ENCODE measurements at regions not wholly inside any gene's neighbourhood (a gene's known extent, or its start where the extent isn't known, plus 50 kb on each side); places are given as distances from the start of the nearest gene placed in this dataset.

DNA sequence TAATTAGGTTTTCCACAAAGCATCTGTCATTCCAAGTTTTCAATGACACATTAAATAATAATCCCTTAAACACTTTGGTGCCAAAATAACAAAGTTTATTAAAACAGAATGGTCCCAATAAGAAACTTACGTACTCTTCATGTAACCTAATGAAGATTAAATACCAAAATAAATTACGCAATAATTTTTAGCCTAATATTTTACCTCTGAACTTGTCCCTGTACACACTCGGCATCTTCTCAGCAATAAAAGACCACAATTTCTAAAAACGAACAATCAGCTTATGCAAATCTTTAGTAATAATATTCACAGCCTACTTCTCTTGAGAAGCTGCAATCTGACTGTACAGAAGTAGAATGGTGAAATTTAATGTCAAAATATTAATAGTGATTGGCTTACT is 163.6 kb downstream of the ZDHHC21 start:
- no peak for TF ChIP-seq CTCF (IDR thresholded peaks at IDR 0.05; ENCODE audit: low read depth, low read length, missing control alignments)
- DNase-seq (ENCODE audit: low read depth): no peak
- H3K4me3 ChIP-seq (ENCODE audit: low read depth, low read length): no peak overlapping the region

DNA sequence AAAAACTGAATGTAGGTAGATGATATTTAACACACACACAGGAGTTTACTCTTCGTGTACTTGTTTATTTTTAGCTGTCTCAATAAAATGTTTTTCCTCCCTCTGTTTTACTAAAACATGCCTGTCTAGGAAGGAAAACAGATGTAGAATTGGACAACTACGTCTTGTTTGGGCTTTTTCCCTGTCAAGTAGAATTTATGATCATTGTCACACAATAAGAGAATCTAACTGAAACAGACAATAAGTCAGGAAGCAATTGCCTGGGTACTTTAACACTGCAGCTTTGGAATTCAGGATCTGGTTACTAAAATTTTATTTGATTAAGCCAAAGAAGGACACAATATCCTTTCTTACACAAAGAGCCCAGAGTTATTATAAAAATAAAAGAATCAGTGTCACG is 164.2 kb downstream of the ZDHHC21 start:
- DNase-seq (ENCODE audit: low read depth): no peak
- TF ChIP-seq CTCF (IDR thresholded peaks at IDR 0.05; ENCODE audit: low read depth, low read length, missing control alignments): no peak
- H3K4me3 ChIP-seq (ENCODE audit: low read depth, low read length): no peak overlapping the region

GRCh38 chr9:14526504-14526903 is 166.7 kb downstream of the ZDHHC21 start:
- DNase-seq (ENCODE audit: low read depth): no peak
- no peak for TF ChIP-seq CTCF (IDR thresholded peaks at IDR 0.05; ENCODE audit: low read depth, low read length, missing control alignments)
- H3K4me3 ChIP-seq (ENCODE audit: low read depth, low read length): no peak overlapping the region

DNA sequence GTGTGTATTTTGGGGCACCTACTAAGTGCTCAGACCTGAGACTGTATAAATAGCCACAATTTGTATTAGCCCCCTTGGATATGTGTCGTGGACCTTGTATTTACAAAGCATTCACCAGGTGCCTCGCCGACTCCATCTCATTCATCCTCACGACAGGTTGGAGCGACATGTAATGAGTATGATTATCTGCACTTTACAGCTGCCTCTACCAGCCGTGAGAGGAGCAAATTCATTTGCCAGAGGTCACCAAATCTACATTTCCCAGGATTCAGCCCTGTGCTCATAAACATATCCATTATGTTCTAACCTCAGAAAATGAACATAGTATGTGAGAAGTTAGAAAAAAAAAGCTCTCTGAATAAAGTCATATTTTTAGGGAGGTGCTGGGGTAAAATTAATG is 167.4 kb downstream of the ZDHHC21 start:
- TF ChIP-seq CTCF (IDR thresholded peaks at IDR 0.05; ENCODE audit: low read depth, low read length, missing control alignments): no peak
- no peak overlapping the region for H3K4me3 ChIP-seq (ENCODE audit: low read depth, low read length)
- DNase-seq (ENCODE audit: low read depth): no peak

DNA sequence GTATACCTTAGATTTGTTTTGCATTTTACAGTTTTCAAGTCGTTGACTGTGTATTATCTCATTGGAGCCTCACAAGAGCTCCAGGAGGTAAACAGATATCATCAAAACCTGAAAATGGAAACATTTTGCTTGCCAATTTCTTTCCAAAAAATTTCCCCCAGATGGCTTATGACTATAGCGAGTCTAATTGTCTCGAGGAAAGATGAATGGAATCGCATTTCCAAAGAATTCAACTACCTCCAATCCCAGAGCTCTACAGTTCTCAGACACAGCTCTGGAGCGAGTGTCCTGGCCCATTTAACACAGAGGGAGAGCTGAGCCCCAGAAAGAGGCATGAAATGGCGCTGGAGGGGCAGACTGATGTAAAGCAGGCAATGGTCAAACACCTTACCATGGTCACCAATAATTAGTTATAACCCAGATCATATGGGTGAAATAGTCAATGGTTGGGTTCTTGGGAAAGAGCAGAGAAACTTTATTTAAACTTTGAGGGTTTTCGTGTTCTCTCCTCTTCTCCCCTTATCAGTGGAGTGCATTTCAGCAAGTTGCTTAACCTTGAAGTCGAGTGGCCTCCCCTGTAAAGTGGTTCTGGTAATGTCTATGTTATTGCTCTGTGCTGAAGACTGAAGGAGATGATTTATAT is 168.2 kb downstream of the ZDHHC21 start:
- no peak for TF ChIP-seq CTCF (IDR thresholded peaks at IDR 0.05; ENCODE audit: low read depth, low read length, missing control alignments)
- DNase-seq (ENCODE audit: low read depth): no peak
- H3K4me3 ChIP-seq (ENCODE audit: low read depth, low read length): no peak overlapping the region

GRCh38 chr9:14523545-14523944 is 169.7 kb downstream of the ZDHHC21 start:
- no peak for TF ChIP-seq CTCF (IDR thresholded peaks at IDR 0.05; ENCODE audit: low read depth, low read length, missing control alignments)
- no peak for DNase-seq (ENCODE audit: low read depth)
- H3K4me3 ChIP-seq (ENCODE audit: low read depth, low read length): no peak overlapping the region

- TF ChIP-seq CTCF (IDR thresholded peaks at IDR 0.05; ENCODE audit: low read depth, low read length, missing control alignments): no peak
- DNase-seq (ENCODE audit: low read depth): no peak
- no peak overlapping the region for H3K4me3 ChIP-seq (ENCODE audit: low read depth, low read length)
Observed at GRCh38 chr9:14522627-14523379, 170.4 kb downstream of the ZDHHC21 start.
